Neural cell (in vitro differentiated cells): ENCODE measurements at regions not wholly inside any gene's neighbourhood (a gene's known extent, or its start where the extent isn't known, plus 50 kb on each side); places are given as distances from the start of the nearest gene placed in this dataset.

ENCODE experiments used
- H2AFZ ChIP-seq: fragments of 200-600, 300-800 bp; sonication (generic), shearing (Covaris generic); 2 replicates; pipeline ENCODE4 v1.6.0; 2014; ENCODE audit warnings: low read depth, mild to moderate bottlenecking, antibody characterized with exemption, low read length, moderate library complexity
- H3F3A ChIP-seq: fragments of 200-600 bp; shearing (Covaris generic); 2 replicates; pipeline ENCODE4 v1.6.1; 2016; ENCODE audit warnings: mild to moderate bottlenecking, moderate library complexity, mixed read lengths, antibody characterized with exemption, low read length; ENCODE audit not compliant: insufficient read depth, poor library complexity, severe bottlenecking
- H3K27ac ChIP-seq: fragments of 200-600, 300-800 bp; sonication (generic), shearing (Covaris generic); 2 replicates; pipeline ENCODE4 v1.5.1; 2014; ENCODE audit warnings: mild to moderate bottlenecking, low read length, moderate library complexity
- H3K27me3 ChIP-seq: fragments of 300-800, 200-600 bp; sonication (generic), shearing (Covaris generic); 2 replicates; pipeline ENCODE4 v1.6.0; 2014; ENCODE audit warnings: mild to moderate bottlenecking, low read depth, low read length, moderate library complexity; ENCODE audit not compliant: insufficient read depth
- H3K36me3 ChIP-seq: fragments of 300-800, 200-600 bp; sonication (generic), shearing (Covaris generic); 2 replicates; pipeline ENCODE4 v1.5.1; 2014; ENCODE audit warnings: mild to moderate bottlenecking, antibody characterized with exemption, low read length, moderate library complexity; ENCODE audit not compliant: insufficient read depth
- H3K4me2 ChIP-seq: fragments of 300-800, 200-600 bp; sonication (generic), shearing (Covaris generic); 2 replicates; pipeline ENCODE4 v1.6.0; 2014; ENCODE audit warnings: mild to moderate bottlenecking, low read length
- H3K4me3 ChIP-seq: fragments of 300-800, 200-600 bp; sonication (generic), shearing (Covaris generic); 2 replicates; pipeline ENCODE4 v1.5.1; 2014; ENCODE audit warnings: mild to moderate bottlenecking, low read length, moderate library complexity
- H3K79me2 ChIP-seq: fragments of 200-600 bp; shearing (Covaris generic); replicated peaks from 2 replicates; pipeline ENCODE4 v1.6.0; 2014; ENCODE audit warnings: mild to moderate bottlenecking, low read length, moderate library complexity; ENCODE audit not compliant: insufficient read depth
- H3K9ac ChIP-seq: fragments of 300-800, 200-600 bp; sonication (generic), shearing (Covaris generic); 2 replicates; pipeline ENCODE4 v1.6.1; 2016; ENCODE audit warnings: mild to moderate bottlenecking, low read length, mixed read lengths
- H3K9me2 ChIP-seq: fragments of 200-600 bp; shearing (Covaris generic); 2 replicates; pipeline ENCODE4 v1.6.1; 2016; ENCODE audit warnings: mild to moderate bottlenecking, low read length, mixed read lengths; ENCODE audit not compliant: insufficient read depth
- H3K9me3 ChIP-seq: fragments of 200-600, 300-800 bp; sonication (generic), shearing (Covaris generic); 2 replicates; pipeline ENCODE4 v1.6.1; 2016; ENCODE audit warnings: mild to moderate bottlenecking, mixed run types, low read length, moderate library complexity, mixed read lengths
- H4K20me1 ChIP-seq: fragments of 200-600 bp; shearing (Covaris generic); 2 replicates; pipeline ENCODE4 v1.6.1; 2016; ENCODE audit warnings: mild to moderate bottlenecking, mixed run types; ENCODE audit not compliant: insufficient read depth
- EP300 ChIP-seq: fragments of 450-650 bp; conservative IDR thresholded peaks from 2 replicates; pipeline ENCODE4 v1.6.1; 2014; ENCODE audit warnings: antibody characterized with exemption, mild to moderate bottlenecking, moderate library complexity; ENCODE audit not compliant: poor library complexity, severe bottlenecking
- EZH2 ChIP-seq: fragments of 200-600, 300-800 bp; shearing (Covaris generic), sonication (generic); IDR thresholded peaks from 2 replicates; pipeline ENCODE4 v1.6.1; 2014; ENCODE audit warnings: antibody characterized with exemption, low read length, borderline replicate concordance, mild to moderate bottlenecking; ENCODE audit not compliant: insufficient read depth, poor library complexity, severe bottlenecking
- MXI1 ChIP-seq: fragments of 450-650 bp; conservative IDR thresholded peaks from 2 replicates; pipeline ENCODE4 v1.6.1; 2014; ENCODE audit warnings: antibody characterized with exemption, mild to moderate bottlenecking; ENCODE audit not compliant: poor library complexity, severe bottlenecking
- POLR2AphosphoS5 ChIP-seq: IDR thresholded peaks from 2 replicates; pipeline ENCODE4 v1.6.1; 2012
- RAD21 ChIP-seq: fragments of 450-650 bp; conservative IDR thresholded peaks from 2 replicates; pipeline ENCODE4 v1.6.1; 2014; ENCODE audit warnings: antibody characterized with exemption, mild to moderate bottlenecking, moderate library complexity
- SMC3 ChIP-seq: fragments of 450-650 bp; conservative IDR thresholded peaks from 2 replicates; pipeline ENCODE4 v1.6.1; 2014; ENCODE audit warnings: antibody characterized with exemption, mild to moderate bottlenecking, moderate library complexity; ENCODE audit not compliant: poor library complexity
- TAF1 ChIP-seq: IDR thresholded peaks from 2 replicates; pipeline ENCODE4 v1.6.1; 2012; ENCODE audit warnings: low read depth
- TF ChIP-seq, protein P1 (sequence below): fragments of 450-650 bp; IDR thresholded peaks from 2 replicates; pipeline ENCODE4 v1.5.1; 2014; ENCODE audit warnings: antibody characterized with exemption, mild to moderate bottlenecking, moderate library complexity; ENCODE audit not compliant: poor library complexity, severe bottlenecking
- TF ChIP-seq, protein P2 (sequence below): IDR thresholded peaks from 2 replicates; pipeline ENCODE4 v1.6.1; 2012; ENCODE audit warnings: borderline replicate concordance

DNA sequence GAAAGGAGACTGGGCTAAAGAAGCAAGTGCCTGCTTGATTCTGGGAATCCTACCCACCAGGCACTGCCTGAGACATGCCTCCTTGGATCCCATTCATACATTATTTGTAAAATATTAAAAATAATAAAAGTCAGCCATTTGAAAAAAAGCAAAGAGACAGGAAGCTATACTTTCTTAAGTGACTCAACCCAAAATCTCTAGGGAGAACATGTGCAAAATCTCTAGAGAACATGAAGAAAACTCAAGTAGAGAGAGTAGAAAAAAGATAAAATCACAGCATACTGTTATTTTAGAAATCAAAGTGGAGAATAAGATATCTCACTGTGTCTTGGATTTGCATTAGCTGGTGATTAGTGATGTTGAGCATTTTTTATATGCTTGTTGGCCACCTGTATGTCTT lies 197.2 kb upstream of the GGTLC1 start:
- H3K9me2 ChIP-seq: no peaks in the 10 kb centered on the region
- H4K20me1 ChIP-seq: no peaks in the 10 kb centered on the region
- no peaks in the 10 kb centered on the region for H3K36me3 ChIP-seq
- no peaks in the 10 kb centered on the region for H3K27me3 ChIP-seq
- peaks cover 3% of the 10 kb centered on the region for H3K9me3 ChIP-seq
- no peak overlapping the region for H3K4me2 ChIP-seq
- H3K79me2 ChIP-seq: no peaks in the 10 kb centered on the region
- no peak overlapping the region for H3K4me3 ChIP-seq
- TF ChIP-seq POLR2AphosphoS5 (no peak), TAF1 (no peak), EP300 (no peak), EZH2 (no peak), SMC3 (no peak), RAD21 (no peak), MXI1 (no peak)
- TF ChIP-seq, protein P1, sequence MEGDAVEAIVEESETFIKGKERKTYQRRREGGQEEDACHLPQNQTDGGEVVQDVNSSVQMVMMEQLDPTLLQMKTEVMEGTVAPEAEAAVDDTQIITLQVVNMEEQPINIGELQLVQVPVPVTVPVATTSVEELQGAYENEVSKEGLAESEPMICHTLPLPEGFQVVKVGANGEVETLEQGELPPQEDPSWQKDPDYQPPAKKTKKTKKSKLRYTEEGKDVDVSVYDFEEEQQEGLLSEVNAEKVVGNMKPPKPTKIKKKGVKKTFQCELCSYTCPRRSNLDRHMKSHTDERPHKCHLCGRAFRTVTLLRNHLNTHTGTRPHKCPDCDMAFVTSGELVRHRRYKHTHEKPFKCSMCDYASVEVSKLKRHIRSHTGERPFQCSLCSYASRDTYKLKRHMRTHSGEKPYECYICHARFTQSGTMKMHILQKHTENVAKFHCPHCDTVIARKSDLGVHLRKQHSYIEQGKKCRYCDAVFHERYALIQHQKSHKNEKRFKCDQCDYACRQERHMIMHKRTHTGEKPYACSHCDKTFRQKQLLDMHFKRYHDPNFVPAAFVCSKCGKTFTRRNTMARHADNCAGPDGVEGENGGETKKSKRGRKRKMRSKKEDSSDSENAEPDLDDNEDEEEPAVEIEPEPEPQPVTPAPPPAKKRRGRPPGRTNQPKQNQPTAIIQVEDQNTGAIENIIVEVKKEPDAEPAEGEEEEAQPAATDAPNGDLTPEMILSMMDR: no peak
- TF ChIP-seq, protein P2, sequence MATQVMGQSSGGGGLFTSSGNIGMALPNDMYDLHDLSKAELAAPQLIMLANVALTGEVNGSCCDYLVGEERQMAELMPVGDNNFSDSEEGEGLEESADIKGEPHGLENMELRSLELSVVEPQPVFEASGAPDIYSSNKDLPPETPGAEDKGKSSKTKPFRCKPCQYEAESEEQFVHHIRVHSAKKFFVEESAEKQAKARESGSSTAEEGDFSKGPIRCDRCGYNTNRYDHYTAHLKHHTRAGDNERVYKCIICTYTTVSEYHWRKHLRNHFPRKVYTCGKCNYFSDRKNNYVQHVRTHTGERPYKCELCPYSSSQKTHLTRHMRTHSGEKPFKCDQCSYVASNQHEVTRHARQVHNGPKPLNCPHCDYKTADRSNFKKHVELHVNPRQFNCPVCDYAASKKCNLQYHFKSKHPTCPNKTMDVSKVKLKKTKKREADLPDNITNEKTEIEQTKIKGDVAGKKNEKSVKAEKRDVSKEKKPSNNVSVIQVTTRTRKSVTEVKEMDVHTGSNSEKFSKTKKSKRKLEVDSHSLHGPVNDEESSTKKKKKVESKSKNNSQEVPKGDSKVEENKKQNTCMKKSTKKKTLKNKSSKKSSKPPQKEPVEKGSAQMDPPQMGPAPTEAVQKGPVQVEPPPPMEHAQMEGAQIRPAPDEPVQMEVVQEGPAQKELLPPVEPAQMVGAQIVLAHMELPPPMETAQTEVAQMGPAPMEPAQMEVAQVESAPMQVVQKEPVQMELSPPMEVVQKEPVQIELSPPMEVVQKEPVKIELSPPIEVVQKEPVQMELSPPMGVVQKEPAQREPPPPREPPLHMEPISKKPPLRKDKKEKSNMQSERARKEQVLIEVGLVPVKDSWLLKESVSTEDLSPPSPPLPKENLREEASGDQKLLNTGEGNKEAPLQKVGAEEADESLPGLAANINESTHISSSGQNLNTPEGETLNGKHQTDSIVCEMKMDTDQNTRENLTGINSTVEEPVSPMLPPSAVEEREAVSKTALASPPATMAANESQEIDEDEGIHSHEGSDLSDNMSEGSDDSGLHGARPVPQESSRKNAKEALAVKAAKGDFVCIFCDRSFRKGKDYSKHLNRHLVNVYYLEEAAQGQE: no peak
- no peaks in the 10 kb centered on the region for H3F3A ChIP-seq
- no peak overlapping the region for H3K9ac ChIP-seq
- H2AFZ ChIP-seq: no peak overlapping the region
- H3K27ac ChIP-seq: no peak overlapping the region

DNA sequence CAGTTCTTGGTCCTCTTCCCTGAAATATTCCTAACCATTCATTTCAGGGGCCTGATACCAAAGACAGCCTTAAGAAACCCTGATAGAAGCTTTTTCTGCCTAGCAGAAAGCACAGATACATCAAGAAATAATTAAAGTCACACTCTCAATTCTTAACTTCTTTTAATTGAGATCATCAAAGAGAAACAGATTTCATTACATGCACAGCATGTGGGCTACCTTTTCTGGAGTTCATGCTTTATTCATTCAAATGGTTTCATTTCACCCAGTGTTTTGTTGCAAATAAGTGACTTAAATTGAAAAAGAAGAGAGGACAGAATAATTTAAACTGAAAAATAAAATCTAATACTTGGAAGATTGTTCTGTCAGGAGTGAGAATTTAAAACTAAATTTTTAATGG lies 192.6 kb upstream of the GGTLC1 start:
- H3F3A ChIP-seq: no peaks in the 10 kb centered on the region
- no peak overlapping the region for H2AFZ ChIP-seq
- no peaks in the 10 kb centered on the region for H3K9me3 ChIP-seq
- H4K20me1 ChIP-seq: no peaks in the 10 kb centered on the region
- no peak for TF ChIP-seq RAD21
- TF ChIP-seq, protein P2: no peak
- TF ChIP-seq EP300: no peak
- TF ChIP-seq MXI1: no peak
- no peak for TF ChIP-seq TAF1
- TF ChIP-seq SMC3: no peak
- TF ChIP-seq, protein P1: no peak
- no peak for TF ChIP-seq POLR2AphosphoS5
- TF ChIP-seq EZH2: no peak
- no peak overlapping the region for H3K4me3 ChIP-seq
- no peak overlapping the region for H3K9ac ChIP-seq
- H3K4me2 ChIP-seq: no peak overlapping the region
- H3K79me2 ChIP-seq: no peaks in the 10 kb centered on the region
- no peaks in the 10 kb centered on the region for H3K27me3 ChIP-seq
- no peaks in the 10 kb centered on the region for H3K9me2 ChIP-seq
- no peak overlapping the region for H3K27ac ChIP-seq
- H3K36me3 ChIP-seq: no peaks in the 10 kb centered on the region
